ENCODE measurements at regions not wholly inside any gene's neighbourhood (a gene's known extent, or its start where the extent isn't known, plus 50 kb on each side); places are given as distances from the start of the nearest gene placed in this dataset.
"Not testable (repeated sequence)": the region's sequence is repeated elsewhere in the genome, so short reads cannot be mapped to it uniquely, and the experiment has no call there.

DNA sequence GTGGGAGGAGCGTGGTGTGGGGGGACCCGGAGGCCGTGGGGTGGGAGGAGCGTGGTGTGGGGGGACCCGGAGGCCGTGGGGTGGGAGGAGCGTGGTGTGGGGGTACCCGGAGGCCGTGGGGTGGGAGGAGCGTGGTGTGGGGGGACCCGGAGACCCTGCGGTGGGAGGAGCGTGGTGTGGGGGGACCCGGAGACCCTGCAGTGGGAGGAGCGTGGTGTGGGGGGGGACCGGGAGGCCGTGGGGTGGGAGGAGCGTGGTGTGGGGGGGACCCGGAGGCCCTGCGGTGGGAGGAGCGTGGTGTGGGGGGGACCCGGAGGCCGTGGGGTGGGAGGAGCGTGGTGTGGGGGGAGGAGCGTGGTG lies 203.5 kb downstream of the DLL1 start:
- TF ChIP-seq, protein P1, sequence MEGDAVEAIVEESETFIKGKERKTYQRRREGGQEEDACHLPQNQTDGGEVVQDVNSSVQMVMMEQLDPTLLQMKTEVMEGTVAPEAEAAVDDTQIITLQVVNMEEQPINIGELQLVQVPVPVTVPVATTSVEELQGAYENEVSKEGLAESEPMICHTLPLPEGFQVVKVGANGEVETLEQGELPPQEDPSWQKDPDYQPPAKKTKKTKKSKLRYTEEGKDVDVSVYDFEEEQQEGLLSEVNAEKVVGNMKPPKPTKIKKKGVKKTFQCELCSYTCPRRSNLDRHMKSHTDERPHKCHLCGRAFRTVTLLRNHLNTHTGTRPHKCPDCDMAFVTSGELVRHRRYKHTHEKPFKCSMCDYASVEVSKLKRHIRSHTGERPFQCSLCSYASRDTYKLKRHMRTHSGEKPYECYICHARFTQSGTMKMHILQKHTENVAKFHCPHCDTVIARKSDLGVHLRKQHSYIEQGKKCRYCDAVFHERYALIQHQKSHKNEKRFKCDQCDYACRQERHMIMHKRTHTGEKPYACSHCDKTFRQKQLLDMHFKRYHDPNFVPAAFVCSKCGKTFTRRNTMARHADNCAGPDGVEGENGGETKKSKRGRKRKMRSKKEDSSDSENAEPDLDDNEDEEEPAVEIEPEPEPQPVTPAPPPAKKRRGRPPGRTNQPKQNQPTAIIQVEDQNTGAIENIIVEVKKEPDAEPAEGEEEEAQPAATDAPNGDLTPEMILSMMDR (IDR thresholded peaks at IDR 0.05): not testable (repeated sequence)
- TF ChIP-seq POLR2A (IDR thresholded peaks at IDR 0.05): not testable (repeated sequence)
